Thoracic aorta (tissue), 2 donors: ENCODE measurements at regions not wholly inside any gene's neighbourhood (a gene's known extent, or its start where the extent isn't known, plus 50 kb on each side); places are given as distances from the start of the nearest gene placed in this dataset.

Experiments used
- ATAC-seq: fragments of 150-250 bp; one replicate; pipeline ENCODE4 v1.8.0; 2017; ENCODE audit warnings: low read depth; ENCODE audit not compliant: insufficient number of reproducible peaks, low FRiP score
- DNase-seq: peaks from one replicate; pipeline ENCODE4 v3.0.0-alpha.2; 2020; ENCODE audit warnings: low spot score
- H3K27ac ChIP-seq, 2 donors: fragments of 200-600 bp; sonication (generic); 1 replicate in 1 of 2; 2 replicates in 1 of 2; pipeline ENCODE4 v1.5.1; 2016; ENCODE audit warnings: mild to moderate bottlenecking in 2 of 2, moderate library complexity in 2 of 2
- H3K27me3 ChIP-seq: fragments of 200-600 bp; sonication (generic); replicated peaks from 2 replicates; pipeline ENCODE4 v1.6.0; 2016; ENCODE audit warnings: mild to moderate bottlenecking; ENCODE audit not compliant: insufficient read depth
- H3K36me3 ChIP-seq: fragments of 200-600 bp; sonication (generic); one replicate; pipeline ENCODE4 v1.5.1; 2016
- H3K4me1 ChIP-seq, 2 donors: fragments of 200-600 bp; sonication (generic); 1 replicate in 1 of 2; 2 replicates in 1 of 2; pipeline versions ENCODE4 v1.5.1 to v1.6.0; 2016; ENCODE audit warnings: low read depth in 2 of 2, mild to moderate bottlenecking in 1 of 2; ENCODE audit not compliant: control insufficient read depth in 1 of 2
- H3K4me3 ChIP-seq: fragments of 200-600 bp; sonication (generic); 2 replicates; pipeline ENCODE4 v1.5.1; 2016; ENCODE audit warnings: mild to moderate bottlenecking
- H3K9me3 ChIP-seq: fragments of 200-600 bp; sonication (generic); 2 replicates; pipeline ENCODE4 v1.5.1; 2016
- TF ChIP-seq, protein P1 (sequence below): fragments of 200-600 bp; sonication (generic); IDR thresholded peaks from one replicate; pipeline ENCODE4 v1.5.1; 2019; ENCODE audit warnings: antibody characterized with exemption

DNA sequence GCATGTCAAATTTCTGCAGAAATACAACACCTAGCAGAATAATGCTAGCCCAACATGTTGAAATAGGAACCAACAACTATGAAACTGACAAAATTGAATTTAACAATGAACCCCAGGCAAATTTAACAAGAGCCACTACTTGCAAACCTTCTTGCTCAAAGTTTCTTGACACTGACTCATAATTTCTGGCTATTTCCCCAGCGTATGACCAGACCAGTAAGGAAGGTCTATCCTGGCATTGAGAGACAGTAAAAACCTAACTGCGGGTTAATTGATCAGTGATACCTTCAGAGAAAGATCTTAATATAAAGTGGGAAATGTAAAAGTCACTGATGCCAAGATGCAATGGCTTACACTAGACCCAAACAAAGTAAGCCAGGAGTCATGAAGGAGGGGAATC lies 510.1 kb downstream of the ARL4A start:
- no peaks in the 10 kb centered on the region for H3K9me3 ChIP-seq
- H3K27me3 ChIP-seq: no peaks in the 10 kb centered on the region
- ATAC-seq (no peak), DNase-seq (no peak)
- peaks cover 0 to 5% of the 10 kb centered on the region in 2 donors for H3K4me1 ChIP-seq
- H3K36me3 ChIP-seq: no peaks in the 10 kb centered on the region
- TF ChIP-seq, protein P1, sequence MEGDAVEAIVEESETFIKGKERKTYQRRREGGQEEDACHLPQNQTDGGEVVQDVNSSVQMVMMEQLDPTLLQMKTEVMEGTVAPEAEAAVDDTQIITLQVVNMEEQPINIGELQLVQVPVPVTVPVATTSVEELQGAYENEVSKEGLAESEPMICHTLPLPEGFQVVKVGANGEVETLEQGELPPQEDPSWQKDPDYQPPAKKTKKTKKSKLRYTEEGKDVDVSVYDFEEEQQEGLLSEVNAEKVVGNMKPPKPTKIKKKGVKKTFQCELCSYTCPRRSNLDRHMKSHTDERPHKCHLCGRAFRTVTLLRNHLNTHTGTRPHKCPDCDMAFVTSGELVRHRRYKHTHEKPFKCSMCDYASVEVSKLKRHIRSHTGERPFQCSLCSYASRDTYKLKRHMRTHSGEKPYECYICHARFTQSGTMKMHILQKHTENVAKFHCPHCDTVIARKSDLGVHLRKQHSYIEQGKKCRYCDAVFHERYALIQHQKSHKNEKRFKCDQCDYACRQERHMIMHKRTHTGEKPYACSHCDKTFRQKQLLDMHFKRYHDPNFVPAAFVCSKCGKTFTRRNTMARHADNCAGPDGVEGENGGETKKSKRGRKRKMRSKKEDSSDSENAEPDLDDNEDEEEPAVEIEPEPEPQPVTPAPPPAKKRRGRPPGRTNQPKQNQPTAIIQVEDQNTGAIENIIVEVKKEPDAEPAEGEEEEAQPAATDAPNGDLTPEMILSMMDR: no peak
- H3K27ac ChIP-seq: no peak overlapping the region
- no peak overlapping the region for H3K4me3 ChIP-seq

DNA sequence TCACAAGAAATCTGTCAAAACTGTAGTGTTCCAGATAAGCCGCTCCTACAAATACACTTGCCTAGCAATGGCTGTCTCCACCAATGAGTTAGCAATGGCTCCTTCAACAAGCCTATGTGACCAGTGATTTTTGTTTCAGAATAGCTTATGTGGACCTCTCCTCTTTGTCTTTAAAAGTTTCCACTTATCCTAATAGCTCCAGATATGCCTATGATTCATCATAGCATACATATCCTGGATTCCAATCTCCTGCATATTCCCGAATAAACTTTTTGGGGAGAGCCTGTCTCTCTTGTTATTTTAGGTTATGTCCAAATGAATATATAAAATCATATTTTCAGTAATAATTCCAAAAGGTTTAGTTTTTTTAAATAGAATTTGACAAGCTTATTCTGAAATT lies 510.6 kb downstream of the ARL4A start:
- DNase-seq (no peak), ATAC-seq (no peak)
- Histone ChIP-seq H3K27me3 (no peaks in the 10 kb centered on the region), H3K4me3 (no peak overlapping the region), H3K27ac (no peak overlapping the region), H3K4me1 (peaks cover 0 to 5% of the 10 kb centered on the region in 2 donors), H3K36me3 (no peaks in the 10 kb centered on the region), H3K9me3 (no peaks in the 10 kb centered on the region)
- TF ChIP-seq, protein P1: no peak

DNA sequence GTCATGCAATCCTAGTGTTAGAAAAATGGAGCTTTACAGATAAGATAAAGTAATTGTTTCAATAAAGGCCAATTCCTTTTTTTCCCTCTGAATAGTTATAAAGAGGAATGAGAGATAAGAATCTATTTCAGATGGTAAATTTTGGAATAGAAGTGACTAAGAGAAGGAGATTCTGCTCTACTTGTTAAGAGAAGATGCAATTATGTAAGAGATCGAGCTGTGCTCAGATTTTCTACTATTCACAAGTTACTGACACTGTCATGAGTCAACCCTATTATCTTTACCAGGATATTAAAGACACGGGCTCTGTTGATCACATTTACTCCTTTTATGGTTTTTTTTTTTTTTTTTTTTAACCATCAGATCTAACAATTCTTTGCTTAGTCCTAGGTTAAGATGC lies 511.3 kb downstream of the ARL4A start:
- no peaks in the 10 kb centered on the region for H3K9me3 ChIP-seq
- no peaks in the 10 kb centered on the region for H3K27me3 ChIP-seq
- no peak overlapping the region for H3K4me3 ChIP-seq
- TF ChIP-seq, protein P1: no peak
- DNase-seq (no peak), ATAC-seq (no peak)
- no peak overlapping the region for H3K27ac ChIP-seq
- H3K36me3 ChIP-seq: no peaks in the 10 kb centered on the region
- H3K4me1 ChIP-seq: peaks cover 0 to 5% of the 10 kb centered on the region in 2 donors

DNA sequence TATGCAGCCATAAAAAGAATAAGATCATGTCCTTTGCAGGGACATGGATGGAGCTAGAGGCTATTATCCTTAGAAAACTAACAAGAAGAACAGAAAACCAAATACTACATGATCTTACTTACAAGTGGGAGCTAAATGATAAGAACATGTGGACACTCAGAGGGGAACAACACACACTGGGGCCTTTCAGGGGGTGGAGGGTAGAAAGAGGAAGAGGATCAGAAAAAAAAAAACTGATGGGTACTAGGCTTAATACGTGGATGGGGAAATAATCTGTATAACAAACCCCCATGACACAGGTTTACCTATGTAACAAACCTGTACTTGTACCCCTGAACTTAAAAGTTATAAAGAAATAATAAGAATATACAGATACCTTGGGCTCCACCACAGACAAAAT lies 514.2 kb downstream of the ARL4A start:
- Histone ChIP-seq H3K9me3 (no peaks in the 10 kb centered on the region), H3K27ac (no peak overlapping the region), H3K27me3 (no peaks in the 10 kb centered on the region), H3K4me1 (peaks cover 0 to 5% of the 10 kb centered on the region in 2 donors), H3K36me3 (no peaks in the 10 kb centered on the region), H3K4me3 (no peak overlapping the region)
- TF ChIP-seq, protein P1: no peak
- DNase-seq (no peak), ATAC-seq (no peak)

DNA sequence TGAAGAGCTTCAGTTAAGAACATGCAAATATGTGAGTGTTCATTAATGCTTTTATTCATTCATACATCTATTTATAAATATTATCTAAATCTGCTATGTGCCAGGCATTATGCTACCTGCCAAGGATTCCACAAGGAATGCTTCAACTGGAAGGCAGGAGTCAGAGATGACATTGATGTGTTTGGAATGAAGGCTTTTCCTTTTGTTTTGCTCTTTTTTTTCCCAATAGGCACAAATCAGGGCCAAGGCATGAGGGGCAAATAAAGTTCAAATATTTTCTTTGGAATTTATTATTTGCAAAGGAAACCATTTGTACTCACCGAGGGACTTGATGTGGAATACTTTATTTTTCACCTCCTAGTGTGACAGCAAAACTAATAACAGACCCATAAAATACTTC lies 530.3 kb downstream of the ARL4A start:
- TF ChIP-seq, protein P1: no peak
- Histone ChIP-seq H3K27me3 (no peaks in the 10 kb centered on the region), H3K36me3 (no peaks in the 10 kb centered on the region), H3K9me3 (no peaks in the 10 kb centered on the region), H3K27ac (no peak overlapping the region), H3K4me3 (no peak overlapping the region), H3K4me1 (peaks cover 5 to 8% of the 10 kb centered on the region in 2 donors)
- no peak for ATAC-seq
- no peak for DNase-seq
